NCI-H2107 treated with DMSO at 0.1 percent for 48 hours (cell line): ENCODE measurements at regions not wholly inside any gene's neighbourhood (a gene's known extent, or its start where the extent isn't known, plus 50 kb on each side); places are given as distances from the start of the nearest gene placed in this dataset.
A peak's percentile ranks its signal among the peaks of the same experiment; 100 is the strongest.

ENCODE experiments used
- DNase-seq: peaks from one replicate; lab custom pipeline; 2025; ENCODE audit not compliant: unreplicated experiment; lab: John Stamatoyannopoulos, UW

DNA sequence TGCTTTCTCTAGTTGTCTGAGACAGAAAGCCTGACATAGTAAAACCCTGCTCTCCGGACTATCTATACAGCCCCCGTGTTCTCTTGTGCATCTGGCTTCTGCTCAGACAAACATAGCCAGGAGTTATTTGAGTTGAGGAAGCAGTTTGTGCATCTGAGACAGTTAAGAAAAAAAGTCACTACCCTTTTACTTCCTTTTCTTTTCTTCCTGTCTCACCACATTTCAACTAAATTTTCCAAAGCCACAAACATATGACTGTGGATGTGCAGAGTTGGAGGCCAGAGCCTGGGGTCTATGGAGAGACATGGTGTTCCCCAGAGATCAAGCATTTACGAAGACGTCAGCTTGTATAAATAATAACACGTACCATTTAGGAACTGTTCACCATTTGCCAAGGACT, 158.5 kb upstream of the FGGY start:
- DNase-seq: no peak

DNA sequence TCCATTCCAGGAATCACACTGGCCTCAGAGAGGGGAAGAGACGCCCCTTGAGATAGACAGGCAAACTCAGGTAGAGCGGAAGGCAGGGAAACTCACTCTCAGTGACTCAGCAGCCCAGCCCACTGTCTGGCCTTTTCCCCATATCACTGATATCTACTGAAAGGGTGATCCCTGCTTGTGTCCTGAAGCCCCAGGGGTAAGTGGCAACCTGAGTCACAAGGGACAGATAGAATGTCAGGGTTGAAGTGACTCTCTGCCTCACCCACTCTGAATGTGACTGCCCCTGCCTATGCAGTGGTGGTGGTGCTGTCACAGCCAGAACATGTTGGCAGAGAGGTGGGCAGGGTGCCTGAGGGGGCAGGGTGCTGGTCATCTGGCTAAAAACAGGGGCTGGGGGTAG, 157.5 kb upstream of the FGGY start:
- peak; percentile 38 for DNase-seq

DNA sequence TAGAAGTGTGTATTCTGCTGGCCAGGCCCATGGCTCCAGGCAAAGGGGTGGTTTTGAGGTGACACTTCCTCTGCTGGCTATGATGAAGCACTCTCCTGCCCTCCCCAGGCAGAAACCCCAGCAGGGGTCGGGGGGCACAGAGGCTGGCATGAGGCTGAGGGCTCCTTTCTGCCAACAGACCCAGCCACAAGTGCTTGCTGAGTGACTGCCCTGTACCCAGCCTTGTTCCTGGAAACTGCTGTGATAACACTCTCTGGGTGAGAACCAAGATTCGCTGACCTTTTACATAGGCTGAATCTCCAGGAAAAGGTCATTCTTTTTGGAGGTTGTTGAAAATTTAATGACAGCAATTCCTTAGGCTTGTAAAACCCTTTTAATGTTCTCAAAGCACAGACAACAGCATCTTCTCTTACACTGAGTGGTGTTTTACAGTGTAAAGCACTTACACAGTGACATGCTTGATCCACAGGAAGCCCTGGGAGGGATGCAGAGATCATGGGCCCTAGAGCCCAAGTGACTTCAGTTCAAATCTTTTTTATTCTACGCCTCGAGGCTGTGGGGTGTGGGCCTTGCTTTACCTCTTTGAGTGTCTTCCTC, 155.5 kb upstream of the FGGY start:
- DNase-seq: no peak

DNA sequence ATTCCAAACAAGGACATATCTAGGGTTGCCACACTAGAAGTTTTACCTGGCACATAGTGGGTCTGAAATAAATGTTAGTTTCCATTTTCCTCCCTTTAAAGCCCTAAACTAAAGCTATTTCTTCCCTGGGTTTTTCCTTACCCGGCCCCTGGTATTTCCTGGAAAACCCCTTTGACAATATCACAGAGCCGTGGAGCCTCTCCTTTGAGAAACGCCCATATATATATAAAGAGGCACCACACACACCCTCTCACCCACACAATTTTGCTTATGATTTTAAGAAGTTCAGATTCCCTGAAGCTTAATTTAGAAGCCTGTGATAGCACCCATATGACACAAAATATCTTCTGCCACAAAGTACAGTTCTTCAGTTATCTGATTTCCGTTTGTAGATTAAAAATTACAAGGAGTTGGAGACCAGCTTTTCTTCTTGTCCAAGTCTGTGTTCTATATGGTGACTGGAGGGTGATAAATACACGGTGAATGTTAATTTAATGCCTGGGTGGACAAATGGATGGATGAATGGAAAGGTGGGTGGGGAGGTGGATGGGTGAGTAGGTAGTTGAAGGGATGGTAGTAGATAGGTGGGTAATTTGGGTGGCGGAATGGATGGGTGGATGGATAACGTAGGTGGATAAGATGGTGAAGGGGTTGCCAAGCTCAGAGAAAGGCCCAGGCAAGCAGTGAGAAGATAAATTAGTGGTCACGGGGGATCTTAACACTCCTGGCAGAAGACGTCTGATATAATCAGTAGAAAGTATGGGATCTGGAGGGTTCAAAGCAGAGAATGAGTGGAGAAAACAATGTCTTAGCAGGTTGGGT, 154.4 kb upstream of the FGGY start:
- DNase-seq: no peak

DNA sequence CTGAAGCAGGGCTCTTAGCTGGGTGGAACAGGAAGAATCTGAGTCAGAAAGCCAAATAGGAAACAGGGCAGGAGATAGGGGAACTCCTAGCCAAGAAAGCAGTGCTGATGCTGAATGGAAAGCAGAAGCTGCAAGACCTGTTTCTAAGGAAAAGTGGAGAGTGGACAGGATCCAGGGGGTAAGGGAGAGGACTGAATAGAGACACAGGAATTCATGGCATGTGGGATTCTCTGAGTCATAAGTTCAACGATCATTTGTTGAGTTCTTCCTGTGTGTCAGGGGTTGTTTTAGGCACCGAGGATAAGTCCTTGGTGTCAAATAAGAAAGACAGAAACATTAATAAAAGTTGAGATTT, 153.8 kb upstream of the FGGY start:
- no peak for DNase-seq

DNA sequence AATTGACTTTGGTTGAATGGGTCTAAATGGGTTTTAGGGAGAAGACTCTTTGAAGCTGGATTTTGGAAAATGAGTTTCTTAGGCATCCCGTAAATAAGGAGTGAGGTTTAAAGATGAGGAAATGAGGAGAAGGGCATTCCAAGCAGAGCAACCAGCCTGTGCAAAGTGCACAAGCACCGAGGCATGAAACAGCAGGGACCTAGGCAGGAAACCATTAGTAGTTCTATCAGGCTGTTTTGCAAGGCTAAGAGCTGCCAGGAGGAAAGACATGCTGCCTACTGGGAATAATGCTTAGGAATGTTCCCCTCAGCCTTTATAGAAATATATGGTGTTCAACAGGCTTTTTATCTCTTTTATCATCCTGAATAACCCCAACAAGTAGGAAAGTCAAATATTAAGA, 153.1 kb upstream of the FGGY start:
- DNase-seq: no peak

DNA sequence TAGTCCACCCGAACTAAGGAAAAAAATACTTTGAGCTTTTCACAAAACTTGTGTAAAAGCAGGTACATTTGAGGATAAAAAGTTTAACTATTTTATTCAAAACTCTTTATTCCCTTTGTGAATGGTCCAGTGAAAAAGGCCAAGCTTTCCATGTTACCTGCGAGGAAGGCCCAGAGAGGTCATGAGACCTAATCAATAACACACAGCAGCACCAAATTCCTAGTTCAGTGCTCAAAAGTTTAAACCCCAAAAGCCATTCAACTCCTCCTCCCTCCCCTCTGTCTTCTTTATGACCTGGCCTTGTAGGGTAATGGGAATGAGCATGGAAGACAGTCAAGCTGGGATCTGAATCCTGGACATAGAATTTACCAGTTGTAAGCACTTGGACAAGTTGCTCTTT, 151.9 kb upstream of the FGGY start:
- no peak for DNase-seq

DNA sequence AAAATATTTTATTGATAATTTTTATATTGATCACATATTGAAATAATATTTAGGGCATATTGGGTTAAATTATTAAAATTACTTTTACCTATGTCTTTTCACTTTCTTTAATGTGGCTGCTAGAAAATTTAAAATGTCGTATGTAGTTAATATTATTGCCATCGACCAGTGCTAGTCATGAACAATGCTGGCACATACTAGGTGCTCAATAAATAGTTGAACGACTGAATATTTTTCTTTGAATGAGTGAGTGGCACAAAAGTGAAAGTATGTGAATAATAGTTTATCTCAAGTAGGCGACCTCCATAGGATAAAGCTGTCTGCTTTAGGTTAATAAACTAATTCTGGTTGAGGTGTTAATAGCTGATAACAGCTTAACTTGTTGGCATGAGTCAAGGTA, 150.8 kb upstream of the FGGY start:
- no peak for DNase-seq

DNA sequence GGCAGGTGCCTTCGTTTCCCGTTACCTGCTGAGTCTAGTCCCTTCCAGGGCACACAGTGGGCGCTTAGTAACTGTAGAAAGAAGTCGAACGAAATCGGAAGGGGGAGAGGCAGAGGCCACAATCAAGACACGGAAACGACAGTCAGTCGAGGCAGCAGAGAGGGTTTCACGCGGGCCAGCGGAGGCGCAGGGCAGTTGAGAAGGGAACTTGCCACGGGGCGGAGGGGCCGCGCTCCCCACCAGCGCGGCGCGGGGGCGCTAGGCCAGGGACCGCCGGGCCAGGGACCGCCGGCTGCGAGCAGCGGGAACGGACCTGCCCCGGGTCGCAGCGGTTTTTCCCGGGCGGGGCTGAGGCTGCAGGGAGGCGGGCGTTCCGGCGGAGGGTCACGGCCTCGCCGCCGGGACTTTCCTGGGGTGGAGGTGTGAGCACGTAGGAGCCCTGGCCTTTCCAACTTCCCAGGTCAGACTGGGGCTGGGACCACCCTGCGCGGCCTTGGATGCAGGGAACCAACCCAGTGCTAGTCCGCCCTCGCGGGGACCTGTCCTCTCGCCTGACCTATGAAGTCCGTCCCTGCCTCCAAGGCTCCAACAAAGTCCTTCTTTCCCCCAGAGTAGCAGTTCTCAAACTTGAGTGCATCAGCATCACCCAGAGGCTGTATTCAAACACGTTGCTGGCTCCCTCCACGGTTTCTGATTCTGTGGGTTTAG, 150.1 kb upstream of the FGGY start:
- no peak for DNase-seq

DNA sequence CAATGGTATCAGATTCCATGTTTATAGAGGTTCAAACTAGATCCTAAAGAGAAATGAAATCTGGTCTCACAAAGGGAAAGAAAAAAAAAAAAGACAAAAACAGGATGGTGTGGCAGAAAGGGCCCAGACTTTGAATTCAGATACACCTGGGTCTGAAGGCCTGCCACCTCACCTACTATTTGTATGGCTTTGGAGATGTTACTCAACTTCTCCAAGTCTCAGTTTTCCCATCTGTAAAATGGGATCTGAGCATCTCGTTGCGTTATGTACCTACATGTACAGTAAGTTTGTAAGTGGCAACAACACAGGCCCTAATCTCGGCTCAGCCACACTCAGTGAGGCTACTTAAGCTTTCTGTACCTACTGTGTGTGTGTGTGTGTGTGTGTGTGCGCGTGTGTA, 147.5 kb upstream of the FGGY start:
- no peak for DNase-seq

DNA sequence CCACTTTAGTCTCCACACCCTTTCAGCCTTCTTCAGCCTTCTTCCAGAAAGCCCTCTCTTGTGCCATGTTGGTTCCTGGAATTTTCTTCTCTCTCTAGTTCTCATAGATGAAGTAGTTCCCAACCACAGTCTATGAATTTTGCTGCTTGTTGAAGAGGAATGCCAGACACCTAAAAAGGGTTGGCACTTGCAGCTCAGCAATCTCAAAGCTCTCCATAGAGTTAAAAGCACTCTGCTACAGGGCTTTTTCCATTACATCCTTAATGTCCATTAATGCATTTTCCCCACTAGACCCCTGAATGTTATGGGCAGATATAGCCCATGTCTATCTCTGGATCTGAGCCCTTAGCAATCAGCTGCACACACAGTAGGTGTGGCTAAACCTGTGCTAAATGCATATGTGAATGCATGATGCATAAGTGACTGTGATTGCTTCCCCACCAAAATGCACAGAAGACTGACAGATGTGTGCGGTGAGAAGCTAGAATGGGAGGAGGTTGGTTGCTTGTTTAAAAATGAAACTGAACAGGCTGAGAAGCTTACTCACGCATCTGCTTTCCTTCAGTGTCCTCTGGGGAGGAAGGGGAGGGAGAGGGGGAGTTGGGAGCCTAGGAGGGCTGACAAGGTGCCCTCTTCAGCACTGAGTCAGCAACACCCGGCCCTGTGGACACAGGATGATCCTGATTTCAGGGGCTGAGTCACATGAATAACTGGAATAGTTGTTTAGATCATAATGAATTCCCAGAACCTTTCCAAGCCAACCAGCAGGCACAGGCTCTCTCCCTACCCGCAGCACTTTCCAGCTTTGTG, 146.1 kb upstream of the FGGY start:
- DNase-seq: peak; percentile 33

DNA sequence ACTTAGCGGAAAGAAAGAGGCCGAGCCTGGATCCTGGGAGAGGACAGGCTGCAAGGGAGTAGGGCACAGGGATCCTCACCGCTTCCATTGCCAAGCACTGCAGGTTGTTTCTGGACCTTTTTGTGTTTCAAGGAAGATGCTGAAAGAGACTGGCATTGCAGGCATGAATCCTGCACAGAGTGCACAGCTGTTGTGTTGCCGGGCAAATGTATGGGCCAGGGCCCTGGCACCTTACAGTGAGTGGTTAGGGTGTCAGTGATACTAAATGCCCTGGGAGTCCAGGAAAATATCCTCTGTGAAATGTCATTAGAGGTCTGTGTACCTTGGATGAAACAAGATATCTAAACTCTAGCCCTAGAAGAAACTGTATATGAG, 145.5 kb upstream of the FGGY start:
- DNase-seq: no peak

DNA sequence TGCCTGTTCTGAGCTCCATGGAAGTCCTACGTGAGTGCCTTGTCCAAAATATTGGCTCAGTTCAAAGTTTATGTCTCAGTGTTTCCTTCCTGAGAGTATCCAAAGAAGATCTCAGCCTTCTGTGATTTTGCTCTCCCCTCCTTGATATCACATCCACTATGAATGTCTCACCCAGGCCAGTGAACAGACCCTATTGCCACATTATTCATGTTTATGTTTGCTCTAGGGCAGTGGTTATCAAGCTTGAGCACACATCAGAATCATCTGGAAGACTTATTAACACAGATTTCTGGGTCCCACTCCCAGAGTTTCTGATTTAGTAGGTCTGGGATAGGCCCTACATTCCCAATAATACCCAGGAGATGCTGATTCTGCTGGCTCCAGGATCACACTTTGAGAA, 145.0 kb upstream of the FGGY start:
- DNase-seq: no peak

DNA sequence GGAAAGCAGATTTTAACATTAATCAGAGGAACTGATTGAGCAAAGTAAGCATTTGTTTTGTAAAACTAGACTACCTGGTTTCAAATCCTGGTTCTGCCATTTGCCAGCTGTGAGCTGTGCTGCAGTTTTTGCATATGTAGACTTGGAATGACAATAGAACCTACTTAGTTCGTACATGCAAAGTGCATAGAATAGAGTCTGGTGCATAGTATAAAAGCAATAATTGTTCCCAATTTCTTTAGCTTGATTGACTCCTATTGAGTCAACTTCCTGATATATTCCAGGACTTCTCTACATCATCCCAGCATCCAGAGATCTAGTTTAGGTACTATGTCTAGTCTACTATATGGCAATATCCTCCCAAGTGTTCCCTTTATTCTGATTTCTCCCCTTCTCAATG, 144.4 kb upstream of the FGGY start:
- DNase-seq: no peak

DNA sequence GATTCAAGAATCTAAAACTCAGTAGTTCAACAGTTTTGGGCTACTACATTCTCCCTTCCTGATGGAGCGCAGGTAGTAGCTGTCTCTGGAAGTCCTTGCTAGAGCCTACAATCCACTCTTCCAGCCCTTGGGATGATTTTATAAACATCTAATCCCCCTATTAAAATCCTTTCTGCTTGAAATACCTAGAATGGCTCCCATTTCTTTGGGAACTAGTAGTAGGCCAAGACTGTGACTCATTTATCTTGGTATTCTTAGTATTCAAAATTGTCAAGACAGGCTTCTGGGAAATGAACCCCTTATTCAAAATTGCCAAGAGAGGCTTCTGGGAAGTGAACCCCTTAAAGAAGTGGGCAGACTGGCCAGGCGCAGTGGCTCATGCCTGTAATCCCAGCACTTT, 142.5 kb upstream of the FGGY start:
- DNase-seq: no peak

DNA sequence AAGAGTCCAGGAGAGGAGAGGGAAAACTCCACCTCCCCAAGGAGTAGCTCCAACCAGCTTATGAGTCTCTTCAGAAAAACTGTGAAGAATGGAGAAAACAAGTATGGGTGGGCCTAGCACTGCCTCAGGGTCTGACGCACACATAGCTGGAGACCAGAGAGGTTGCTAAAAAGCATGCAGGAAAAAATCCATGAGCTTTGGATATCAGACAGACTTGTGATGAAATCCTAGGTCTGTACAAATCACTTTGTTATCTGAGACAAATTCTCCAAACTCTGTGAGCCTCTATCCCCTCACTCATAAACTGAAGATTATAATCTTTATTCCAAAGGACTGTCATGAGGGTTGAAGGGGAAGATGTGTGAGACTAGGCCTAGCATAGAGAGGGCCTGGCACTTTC, 141.5 kb upstream of the FGGY start:
- no peak for DNase-seq

DNA sequence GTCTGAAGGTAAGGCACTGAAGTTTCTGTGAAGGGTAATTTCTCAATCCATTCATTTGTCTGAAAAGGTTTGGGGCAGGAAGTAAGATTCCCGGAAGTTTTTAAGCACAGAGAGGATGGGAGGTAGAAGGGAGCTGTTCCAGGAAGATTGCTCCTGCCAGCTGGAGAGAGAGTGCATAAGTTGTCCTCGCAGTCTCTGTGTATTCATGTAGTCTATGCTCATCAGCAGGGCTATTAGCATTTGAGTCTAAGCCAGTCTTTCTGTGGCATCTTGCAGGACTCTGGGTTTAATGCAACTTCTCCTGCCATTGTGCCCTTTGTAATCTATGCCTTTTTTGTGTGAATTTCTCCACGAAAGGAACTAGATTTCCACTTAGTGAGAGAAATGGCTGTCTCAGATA, 140.8 kb upstream of the FGGY start:
- DNase-seq: no peak

DNA sequence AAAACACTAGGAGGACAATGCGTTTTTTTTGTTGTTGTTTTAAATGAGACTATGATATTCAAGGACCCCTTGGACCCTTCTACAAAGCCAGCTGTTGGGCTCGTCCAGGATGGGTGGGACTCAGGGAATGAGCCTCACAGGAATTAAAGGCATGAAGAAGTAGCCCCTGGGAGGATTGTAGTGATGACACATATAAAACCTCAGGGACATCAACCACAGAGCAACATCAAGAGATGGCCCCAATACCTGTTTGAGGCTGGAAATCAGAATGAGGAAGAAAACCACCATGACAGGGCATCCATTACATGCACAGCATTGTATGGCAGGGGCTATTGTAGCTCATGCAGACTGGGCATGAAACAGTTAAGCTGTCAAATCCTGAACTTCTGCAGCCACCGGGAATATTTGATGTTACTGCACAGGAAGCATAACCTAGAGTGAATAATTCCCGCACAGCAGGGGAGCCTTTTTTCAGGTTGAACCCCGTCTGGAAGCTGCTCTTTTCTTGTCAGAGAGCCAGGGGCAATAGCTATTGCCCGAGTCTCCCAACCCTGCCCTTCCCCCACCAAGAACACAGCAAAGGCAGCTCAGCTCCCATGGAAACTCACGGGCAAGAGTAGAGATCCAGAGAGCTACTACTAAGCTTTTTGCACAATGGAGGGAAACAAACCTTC, 140.2 kb upstream of the FGGY start:
- DNase-seq: peak; percentile 10

DNA sequence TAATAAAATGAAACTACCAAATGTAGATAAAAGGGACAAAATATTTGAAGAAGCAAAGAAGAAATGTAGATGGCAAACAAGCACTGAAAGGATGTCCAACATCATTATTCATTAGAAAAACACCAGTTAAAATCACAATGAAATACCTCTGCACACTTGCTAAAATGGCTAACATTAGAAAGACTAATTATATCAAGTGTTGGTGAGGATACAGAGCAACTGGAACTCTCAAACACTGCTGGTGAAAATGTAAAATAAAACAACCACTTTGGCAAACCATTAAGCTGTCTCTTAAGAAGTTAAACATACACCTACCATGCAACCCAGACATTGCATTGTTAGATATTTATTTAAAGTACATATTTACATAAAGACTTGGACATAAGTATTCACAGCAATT, 138.6 kb upstream of the FGGY start:
- no peak for DNase-seq

DNA sequence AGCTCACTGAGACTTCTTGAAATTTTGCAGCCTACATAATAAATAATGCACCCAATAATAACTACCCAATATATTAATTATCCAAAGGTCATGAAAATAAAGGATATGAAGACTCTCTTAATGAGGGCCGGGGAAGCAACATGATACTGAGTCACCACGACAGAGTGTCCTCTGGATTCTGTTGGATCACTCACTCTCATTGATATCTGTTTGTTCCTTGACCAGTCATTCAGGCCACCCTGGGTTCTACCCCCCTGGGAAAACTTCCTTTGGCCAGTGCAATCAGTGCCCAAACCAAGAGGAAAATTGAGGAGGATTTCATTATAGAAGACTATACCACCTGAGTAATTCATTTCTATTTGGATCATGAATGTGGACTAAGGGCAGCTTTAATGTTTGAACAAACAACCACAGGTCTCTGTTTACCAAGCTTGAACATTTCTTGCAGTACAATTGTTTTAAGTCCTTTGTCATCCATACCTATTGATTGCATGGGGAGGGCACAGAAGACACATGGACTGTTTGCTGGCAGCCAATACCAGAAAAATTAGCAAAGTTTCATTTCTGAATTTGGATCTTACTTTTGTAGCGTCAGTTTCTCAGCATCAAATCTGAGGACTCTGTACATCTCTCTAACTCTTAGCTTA, 137.2 kb upstream of the FGGY start:
- no peak for DNase-seq

DNA sequence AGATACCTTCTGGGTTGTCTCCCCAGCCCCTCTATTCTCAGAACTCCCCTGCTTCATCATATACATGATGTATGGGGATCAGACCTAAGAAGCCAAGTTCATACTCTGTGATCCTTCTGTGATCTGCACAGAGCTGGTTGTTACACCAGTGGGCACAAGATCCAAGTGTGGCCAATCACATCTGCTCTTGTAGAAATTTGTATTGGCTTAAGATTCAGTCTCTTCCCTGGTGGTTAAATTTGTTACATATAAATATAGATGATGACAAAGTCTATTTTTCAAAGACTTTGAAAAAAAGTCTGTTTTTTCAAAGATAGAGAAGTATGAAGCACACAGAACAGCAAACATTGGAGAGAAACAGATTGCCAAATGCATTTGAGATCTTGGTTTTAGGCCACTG, 135.8 kb upstream of the FGGY start:
- no peak for DNase-seq
